Panc1 (cell line): ENCODE measurements at regions not wholly inside any gene's neighbourhood (a gene's known extent, or its start where the extent isn't known, plus 50 kb on each side); places are given as distances from the start of the nearest gene placed in this dataset.

ENCODE experiments used
- POLR2AphosphoS5 ChIP-seq: IDR thresholded peaks from 2 replicates; pipeline ENCODE4 v1.6.1; 2012; ENCODE audit warnings: mild to moderate bottlenecking, low read depth, low read length, moderate library complexity
- SIN3A ChIP-seq: IDR thresholded peaks from 2 replicates; pipeline ENCODE4 v1.6.1; 2012; ENCODE audit warnings: low read depth, mild to moderate bottlenecking, low read length, moderate library complexity, borderline replicate concordance; ENCODE audit not compliant: insufficient read depth
- TCF7L2 ChIP-seq: IDR thresholded peaks from 2 replicates; pipeline ENCODE4 v1.6.1; 2011; ENCODE audit warnings: mild to moderate bottlenecking, low read depth, low read length, inconsistent platforms
- TF ChIP-seq, protein P1 (sequence below): fragments of 450-650 bp; IDR thresholded peaks from 2 replicates; pipeline ENCODE4 v1.5.1; 2017; ENCODE audit warnings: mild to moderate bottlenecking
- TF ChIP-seq, protein P2 (sequence below), 2 experiments: IDR thresholded peaks; 2 replicates each; pipeline ENCODE4 v1.6.1; 2011 to 2012; ENCODE audit warnings: low read depth in 2 of 2, control low read depth in 1 of 2, low read length in 1 of 2, mild to moderate bottlenecking in 1 of 2, moderate library complexity in 1 of 2; ENCODE audit not compliant: insufficient read depth in 1 of 2

DNA sequence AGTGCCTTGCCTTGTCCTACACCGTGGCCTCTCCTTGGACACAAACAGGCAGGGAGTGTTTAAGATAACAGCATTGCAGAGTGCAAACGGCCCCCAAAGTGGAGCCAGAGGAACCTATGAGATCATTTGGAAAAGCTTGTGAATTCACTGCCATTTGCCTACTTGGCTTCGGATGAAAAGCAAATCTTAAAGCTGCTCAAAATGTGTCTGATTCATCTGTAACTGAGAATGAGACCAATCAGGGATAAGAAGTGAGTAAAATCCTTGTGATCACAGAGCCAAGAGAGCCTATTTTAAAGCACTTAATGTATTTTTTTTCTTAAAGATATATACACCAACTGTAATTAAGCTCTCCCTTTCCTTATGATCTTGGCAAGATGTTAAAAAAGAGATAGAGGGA lies 65.7 kb upstream of the BACH2 start:
- TF ChIP-seq, protein P1, sequence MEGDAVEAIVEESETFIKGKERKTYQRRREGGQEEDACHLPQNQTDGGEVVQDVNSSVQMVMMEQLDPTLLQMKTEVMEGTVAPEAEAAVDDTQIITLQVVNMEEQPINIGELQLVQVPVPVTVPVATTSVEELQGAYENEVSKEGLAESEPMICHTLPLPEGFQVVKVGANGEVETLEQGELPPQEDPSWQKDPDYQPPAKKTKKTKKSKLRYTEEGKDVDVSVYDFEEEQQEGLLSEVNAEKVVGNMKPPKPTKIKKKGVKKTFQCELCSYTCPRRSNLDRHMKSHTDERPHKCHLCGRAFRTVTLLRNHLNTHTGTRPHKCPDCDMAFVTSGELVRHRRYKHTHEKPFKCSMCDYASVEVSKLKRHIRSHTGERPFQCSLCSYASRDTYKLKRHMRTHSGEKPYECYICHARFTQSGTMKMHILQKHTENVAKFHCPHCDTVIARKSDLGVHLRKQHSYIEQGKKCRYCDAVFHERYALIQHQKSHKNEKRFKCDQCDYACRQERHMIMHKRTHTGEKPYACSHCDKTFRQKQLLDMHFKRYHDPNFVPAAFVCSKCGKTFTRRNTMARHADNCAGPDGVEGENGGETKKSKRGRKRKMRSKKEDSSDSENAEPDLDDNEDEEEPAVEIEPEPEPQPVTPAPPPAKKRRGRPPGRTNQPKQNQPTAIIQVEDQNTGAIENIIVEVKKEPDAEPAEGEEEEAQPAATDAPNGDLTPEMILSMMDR, result no peak
- TF ChIP-seq TCF7L2 (no peak), POLR2AphosphoS5 (no peak), SIN3A (no peak)
- TF ChIP-seq, protein P2, sequence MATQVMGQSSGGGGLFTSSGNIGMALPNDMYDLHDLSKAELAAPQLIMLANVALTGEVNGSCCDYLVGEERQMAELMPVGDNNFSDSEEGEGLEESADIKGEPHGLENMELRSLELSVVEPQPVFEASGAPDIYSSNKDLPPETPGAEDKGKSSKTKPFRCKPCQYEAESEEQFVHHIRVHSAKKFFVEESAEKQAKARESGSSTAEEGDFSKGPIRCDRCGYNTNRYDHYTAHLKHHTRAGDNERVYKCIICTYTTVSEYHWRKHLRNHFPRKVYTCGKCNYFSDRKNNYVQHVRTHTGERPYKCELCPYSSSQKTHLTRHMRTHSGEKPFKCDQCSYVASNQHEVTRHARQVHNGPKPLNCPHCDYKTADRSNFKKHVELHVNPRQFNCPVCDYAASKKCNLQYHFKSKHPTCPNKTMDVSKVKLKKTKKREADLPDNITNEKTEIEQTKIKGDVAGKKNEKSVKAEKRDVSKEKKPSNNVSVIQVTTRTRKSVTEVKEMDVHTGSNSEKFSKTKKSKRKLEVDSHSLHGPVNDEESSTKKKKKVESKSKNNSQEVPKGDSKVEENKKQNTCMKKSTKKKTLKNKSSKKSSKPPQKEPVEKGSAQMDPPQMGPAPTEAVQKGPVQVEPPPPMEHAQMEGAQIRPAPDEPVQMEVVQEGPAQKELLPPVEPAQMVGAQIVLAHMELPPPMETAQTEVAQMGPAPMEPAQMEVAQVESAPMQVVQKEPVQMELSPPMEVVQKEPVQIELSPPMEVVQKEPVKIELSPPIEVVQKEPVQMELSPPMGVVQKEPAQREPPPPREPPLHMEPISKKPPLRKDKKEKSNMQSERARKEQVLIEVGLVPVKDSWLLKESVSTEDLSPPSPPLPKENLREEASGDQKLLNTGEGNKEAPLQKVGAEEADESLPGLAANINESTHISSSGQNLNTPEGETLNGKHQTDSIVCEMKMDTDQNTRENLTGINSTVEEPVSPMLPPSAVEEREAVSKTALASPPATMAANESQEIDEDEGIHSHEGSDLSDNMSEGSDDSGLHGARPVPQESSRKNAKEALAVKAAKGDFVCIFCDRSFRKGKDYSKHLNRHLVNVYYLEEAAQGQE (IDR thresholded peaks at IDR 0.05; ENCODE audit: insufficient read depth in 1 of 2, low read depth in 2 of 2, low read length in 1 of 2), result no peak
